Testis (tissue), 2 donors: ENCODE measurements at regions not wholly inside any gene's neighbourhood (a gene's known extent, or its start where the extent isn't known, plus 50 kb on each side); places are given as distances from the start of the nearest gene placed in this dataset.

Source experiments
- DNase-seq: peaks from one replicate; pipeline ENCODE4 v3.0.0-alpha.2; 2019
- H3K27ac ChIP-seq, 2 donors: fragments of 200-600 bp; sonication (generic); one replicate each; pipeline ENCODE4 v1.5.1; 2019
- H3K27me3 ChIP-seq: fragments of 200-600 bp; sonication (generic); one replicate; pipeline ENCODE4 v1.5.1; 2019
- H3K36me3 ChIP-seq: fragments of 200-600 bp; sonication (generic); one replicate; pipeline ENCODE4 v1.5.1; 2017; ENCODE audit warnings: low read depth; ENCODE audit errors: missing control alignments
- H3K4me1 ChIP-seq: fragments of 200-600 bp; sonication (generic); one replicate; pipeline ENCODE4 v1.5.1; 2019
- H3K4me3 ChIP-seq, 2 donors: fragments of 200-600 bp; sonication (generic); one replicate each; pipeline ENCODE4 v1.5.1; 2017 to 2019
- H3K9me3 ChIP-seq: fragments of 200-600 bp; sonication (generic); one replicate; pipeline ENCODE4 v1.5.1; 2017
- CTCF ChIP-seq, 3 experiments: fragments of 450-650 bp in 2 of 3; fragments of 200-600 bp in 1 of 3; sonication (generic) in 1 of 3; IDR thresholded peaks; one replicate each; pipeline ENCODE4 v1.5.1; 2016 to 2019; ENCODE audit warnings: antibody characterized with exemption in 3 of 3, mild to moderate bottlenecking in 2 of 3, moderate library complexity in 1 of 3
- POLR2A ChIP-seq: fragments of 450-650 bp; IDR thresholded peaks from one replicate; pipeline ENCODE4 v1.6.1; 2017; ENCODE audit warnings: antibody characterized with exemption, mild to moderate bottlenecking, moderate library complexity
- WGBS, 2 donors: methylation state at CpG; one replicate each; pipeline ENCODE4 v1.1.5; 2018; 5-methylcytosine and 5-hydroxymethylcytosine counted together
- intact Hi-C: fragments of 100-400 bp; cut with DNase I; formaldehyde crosslinking; loops from one replicate; pipeline ENCODE4 v1.15.1; 2023; ENCODE audit warnings: low total_unique reads

- intact Hi-C loops = no loop called here
- Histone ChIP-seq H3K4me3 (no peak overlapping the region), H3K9me3 (no peaks in the 10 kb centered on the region), H3K27me3 (no peaks in the 10 kb centered on the region), H3K27ac (no peak overlapping the region), H3K4me1 (no peaks in the 10 kb centered on the region), H3K36me3 (no peaks in the 10 kb centered on the region)
- no peak for TF ChIP-seq CTCF (IDR thresholded peaks at IDR 0.05)
- TF ChIP-seq POLR2A = no peak
- 78 to 79% methylated on average over 12 of the region's 12 CpGs for WGBS, 2 donors
- DNase-seq = no peak
These were observed 1027.6 kb downstream of the BCL11B start for GRCh38 chr14:98244162-98244948.

- WGBS, 2 donors = 68 to 81% methylated on average over 7 of the region's 7 CpGs
- Histone ChIP-seq H3K9me3 (no peaks in the 10 kb centered on the region), H3K4me3 (no peak overlapping the region), H3K27ac (no peak overlapping the region), H3K36me3 (no peaks in the 10 kb centered on the region), H3K27me3 (no peaks in the 10 kb centered on the region), H3K4me1 (no peaks in the 10 kb centered on the region)
- intact Hi-C loops = no loop called here
- TF ChIP-seq CTCF (IDR thresholded peaks at IDR 0.05) = no peak
- no peak for TF ChIP-seq POLR2A
- no peak for DNase-seq
These were observed 1026.9 kb downstream of the BCL11B start for GRCh38 chr14:98244966-98245569.

DNA sequence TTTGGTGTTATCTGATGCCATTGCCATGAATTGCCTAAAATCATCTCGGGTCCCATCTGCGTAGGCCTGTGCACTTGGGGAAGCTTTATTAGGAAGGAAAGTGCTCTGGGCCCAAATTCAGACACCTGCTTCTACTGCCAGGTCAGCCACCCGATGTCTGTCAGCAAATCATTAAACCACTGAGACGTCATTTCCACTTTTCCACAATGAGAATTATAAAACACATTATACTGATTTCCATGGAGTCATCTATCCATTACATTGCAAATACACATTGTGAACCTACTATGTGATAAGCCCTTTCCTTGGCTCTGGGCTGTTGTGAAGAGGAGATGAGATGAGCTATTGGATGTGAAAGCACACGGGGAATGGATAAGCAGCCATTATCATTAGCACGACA lies 1022.9 kb downstream of the BCL11B start:
- intact Hi-C loops = no loop called here
- no peaks in the 10 kb centered on the region for H3K27me3 ChIP-seq
- H3K9me3 ChIP-seq = no peaks in the 10 kb centered on the region
- WGBS, 2 donors = 85% methylated on average over 6 of the region's 6 CpGs
- TF ChIP-seq CTCF (IDR thresholded peaks at IDR 0.05) (no peak), POLR2A (no peak)
- no peak for DNase-seq
- H3K4me3 ChIP-seq = no peak overlapping the region
- H3K36me3 ChIP-seq = no peaks in the 10 kb centered on the region
- H3K27ac ChIP-seq = no peak overlapping the region
- H3K4me1 ChIP-seq = no peaks in the 10 kb centered on the region

GRCh38 chr14:98249476-98249875 lies 1022.5 kb downstream of the BCL11B start:
- Histone ChIP-seq H3K4me1 (no peaks in the 10 kb centered on the region), H3K9me3 (no peaks in the 10 kb centered on the region), H3K36me3 (no peaks in the 10 kb centered on the region), H3K27ac (no peak overlapping the region), H3K27me3 (no peaks in the 10 kb centered on the region), H3K4me3 (no peak overlapping the region)
- no peak for DNase-seq
- intact Hi-C loops = no loop called here
- WGBS, 2 donors = 50 to 56% methylated on average over 2 of the region's 2 CpGs
- TF ChIP-seq CTCF (IDR thresholded peaks at IDR 0.05) = no peak
- TF ChIP-seq POLR2A = no peak

DNA sequence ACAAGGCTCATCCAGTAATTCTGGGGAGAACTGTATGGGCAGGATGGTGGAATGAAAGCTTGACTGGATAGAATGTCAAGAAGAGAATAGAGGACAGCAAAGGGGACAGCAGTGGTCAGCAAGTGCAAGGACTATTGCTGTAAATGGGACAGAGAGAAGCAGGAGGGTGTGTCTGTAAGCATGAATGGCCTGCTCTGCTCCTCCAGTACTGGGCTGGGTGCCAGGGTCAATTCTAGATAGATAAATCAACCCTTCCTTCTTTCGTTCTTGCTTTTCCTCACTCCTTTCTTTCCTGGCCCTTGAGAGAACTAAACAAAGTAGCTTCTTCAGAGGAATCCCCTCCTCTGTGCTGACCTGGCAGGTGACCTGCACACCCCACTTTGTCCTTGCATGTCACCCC lies 1019.2 kb downstream of the BCL11B start:
- intact Hi-C loops = no loop called here
- H3K9me3 ChIP-seq = no peaks in the 10 kb centered on the region
- H3K27ac ChIP-seq = no peak overlapping the region
- H3K27me3 ChIP-seq = no peaks in the 10 kb centered on the region
- H3K4me1 ChIP-seq = no peaks in the 10 kb centered on the region
- TF ChIP-seq POLR2A (no peak), CTCF (IDR thresholded peaks at IDR 0.05) (no peak)
- WGBS, 2 donors = 38 to 48% methylated on average over 1 of the region's 1 CpG
- peak; percentile 24 for DNase-seq
- H3K4me3 ChIP-seq = no peak overlapping the region
- no peaks in the 10 kb centered on the region for H3K36me3 ChIP-seq
